NT2/D1 (cell line): ENCODE measurements at regions not wholly inside any gene's neighbourhood (a gene's known extent, or its start where the extent isn't known, plus 50 kb on each side); places are given as distances from the start of the nearest gene placed in this dataset.

Experiments
- SUZ12 ChIP-seq: IDR thresholded peaks from 2 replicates; pipeline ENCODE4 v1.6.1; 2011; ENCODE audit not compliant: insufficient read length, insufficient read depth; ENCODE audit errors: extremely low read depth
- YY1 ChIP-seq: IDR thresholded peaks from 2 replicates; pipeline ENCODE4 v1.6.1; 2011; ENCODE audit not compliant: insufficient read length, insufficient read depth
- ZNF274 ChIP-seq: IDR thresholded peaks from 2 replicates; pipeline ENCODE4 v1.6.1; 2011; ENCODE audit warnings: mild to moderate bottlenecking, low read depth, low read length

DNA sequence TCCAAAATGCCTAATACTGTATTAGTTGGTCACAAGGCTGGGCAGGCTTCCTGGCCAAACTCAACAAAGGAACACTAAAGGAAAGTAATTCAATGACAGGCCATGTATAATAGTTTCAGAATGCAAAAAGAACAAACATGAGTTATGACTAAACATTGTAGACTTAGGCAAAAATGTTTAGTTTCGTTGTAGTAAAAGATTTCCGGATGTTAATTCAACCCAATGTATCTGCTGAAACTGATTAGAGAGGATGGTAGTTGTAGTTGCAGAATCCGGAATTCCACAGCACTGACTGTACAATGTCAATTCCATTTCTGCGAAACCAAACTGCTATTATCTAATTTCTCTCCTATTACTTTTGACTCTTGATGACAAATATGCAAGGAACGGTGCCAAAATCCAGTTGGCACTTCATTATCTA lies 117.9 kb upstream of the FST start:
- TF ChIP-seq YY1 (no peak), ZNF274 (no peak), SUZ12 (no peak)
